SK-N-SH (cell line): ENCODE measurements at regions not wholly inside any gene's neighbourhood (a gene's known extent, or its start where the extent isn't known, plus 50 kb on each side); places are given as distances from the start of the nearest gene placed in this dataset.
A peak's percentile ranks its signal among the peaks of the same experiment; 100 is the strongest.

ENCODE experiments used
- CTCF ChIA-PET: fragments of 300-600, 350-600 bp; formaldehyde crosslinking; extraction: SDS; loops from one replicate; lab custom pipeline; 2021; lab: Yijun Ruan, JAX
- POLR2A ChIA-PET: fragments of 350-600 bp; sonication (Branson Sonifier 250); formaldehyde crosslinking; extraction: SDS; loops from one replicate; lab custom pipeline; 2020; ENCODE audit warnings: antibody characterized with exemption, inconsistent platforms; lab: Yijun Ruan, JAX
- DNase-seq: peaks from one replicate; pipeline ENCODE4 v3.0.0; 2012
- H2AFZ ChIP-seq: fragments of 200-600 bp; sonication (generic); 2 replicates; pipeline ENCODE4 v1.8.1; 2016; ENCODE audit warnings: antibody characterized with exemption, mild to moderate bottlenecking, low read depth
- H3F3A ChIP-seq: fragments of 200-600 bp; sonication (generic); replicated peaks from 2 replicates; pipeline ENCODE3; 2016; ENCODE audit warnings: antibody characterized with exemption, mild to moderate bottlenecking; ENCODE audit not compliant: insufficient read depth
- H3K27ac ChIP-seq, 2 experiments: fragments of 200-500 bp in 1 of 2; fragments of 200-600 bp in 1 of 2; sonication (Bioruptor generic) in 1 of 2; sonication (generic), shearing (Covaris generic) in 1 of 2; 2 replicates each; pipeline versions ENCODE4 v1.5.1 to v1.6.1; 2014 to 2016; ENCODE audit warnings: low read depth in 2 of 2, inconsistent platforms in 1 of 2, low read length in 1 of 2, mild to moderate bottlenecking in 1 of 2, mixed read lengths in 1 of 2
- H3K27me3 ChIP-seq: fragments of 200-600 bp; sonication (generic), shearing (Covaris generic); 2 replicates; pipeline ENCODE4 v1.6.1; 2016; ENCODE audit warnings: mixed run types; ENCODE audit not compliant: insufficient read depth
- H3K36me3 ChIP-seq, 2 experiments: fragments of 200-500 bp in 1 of 2; fragments of 200-600 bp in 1 of 2; sonication (Bioruptor generic) in 1 of 2; sonication (generic) in 1 of 2; replicated peaks in 1 of 2; 2 replicates each; pipeline versions ENCODE3 to v1.5.1; 2014 to 2016; ENCODE audit warnings: low read length in 1 of 2, mild to moderate bottlenecking in 1 of 2; ENCODE audit not compliant: insufficient read depth in 2 of 2, control insufficient read depth in 1 of 2
- H3K4me1 ChIP-seq, 2 experiments: fragments of 200-500 bp in 1 of 2; fragments of 200-600 bp in 1 of 2; sonication (Bioruptor generic) in 1 of 2; sonication (generic), shearing (Covaris generic) in 1 of 2; 2 replicates each; pipeline versions ENCODE4 v1.5.1 to v1.6.1; 2014 to 2016; ENCODE audit warnings: low read depth in 1 of 2, low read length in 1 of 2, mixed run types in 1 of 2; ENCODE audit not compliant: insufficient read depth in 2 of 2, control insufficient read depth in 1 of 2
- H3K4me2 ChIP-seq: fragments of 200-600 bp; sonication (generic), shearing (Covaris generic); 2 replicates; pipeline ENCODE4 v1.6.1; 2017; ENCODE audit warnings: mixed run types
- H3K4me3 ChIP-seq, 2 experiments: fragments of 200-500 bp in 1 of 2; fragments of 200-600 bp in 1 of 2; sonication (Bioruptor generic) in 1 of 2; sonication (generic), shearing (Covaris generic) in 1 of 2; 2 replicates each; pipeline versions ENCODE4 v1.5.1 to v1.8.1; 2014 to 2016; ENCODE audit warnings: low read depth in 2 of 2, inconsistent platforms in 1 of 2, low read length in 1 of 2, mild to moderate bottlenecking in 1 of 2, mixed read lengths in 1 of 2, moderate library complexity in 1 of 2
- H3K79me2 ChIP-seq: fragments of 200-600 bp; sonication (generic); 2 replicates; pipeline ENCODE4 v1.8.1; 2017; ENCODE audit warnings: mild to moderate bottlenecking; ENCODE audit not compliant: insufficient read depth
- H3K9ac ChIP-seq: fragments of 200-600 bp; sonication (generic); 2 replicates; pipeline ENCODE4 v1.6.1; 2017; ENCODE audit warnings: mixed run types
- H3K9me2 ChIP-seq: fragments of 200-600 bp; sonication (generic); 2 replicates; pipeline ENCODE4 v1.6.1; 2017; ENCODE audit warnings: mixed run types
- H3K9me3 ChIP-seq: fragments of 200-600 bp; sonication (generic); 2 replicates; pipeline ENCODE4 v1.6.1; 2017; ENCODE audit warnings: mixed run types, mild to moderate bottlenecking, moderate library complexity
- H4K20me1 ChIP-seq: fragments of 200-600 bp; sonication (generic); 2 replicates; pipeline ENCODE4 v1.6.1; 2017; ENCODE audit warnings: mild to moderate bottlenecking, mixed run types; ENCODE audit not compliant: insufficient read depth
- CHD2 ChIP-seq: fragments of 150-350 bp; IDR thresholded peaks from 2 replicates; pipeline ENCODE4 v1.6.1; 2018; ENCODE audit warnings: low read length; ENCODE audit not compliant: partially characterized antibody
- EZH2phosphoT487 ChIP-seq: fragments of 200-600 bp; sonication (generic); IDR thresholded peaks from 2 replicates; pipeline ENCODE4 v1.6.1; 2017; ENCODE audit warnings: low read depth, mixed run types, mild to moderate bottlenecking, antibody characterized with exemption, moderate library complexity, borderline replicate concordance
- FOSL2 ChIP-seq: IDR thresholded peaks from 2 replicates; pipeline ENCODE4 v1.4.0; 2012; ENCODE audit warnings: low read depth, mild to moderate bottlenecking, moderate library complexity, borderline replicate concordance
- GABPA ChIP-seq: IDR thresholded peaks from 2 replicates; pipeline ENCODE4 v1.4.0; 2012; ENCODE audit warnings: low read depth, mild to moderate bottlenecking
- GATA2 ChIP-seq: sonication (generic); formaldehyde crosslinking; IDR thresholded peaks from 2 replicates; pipeline ENCODE4 v1.5.0; 2020; ENCODE audit warnings: mild to moderate bottlenecking, missing genetic modification reagents
- JUND ChIP-seq: IDR thresholded peaks from 2 replicates; pipeline ENCODE4 v1.4.0; 2012
- RAD21 ChIP-seq: IDR thresholded peaks from 2 replicates; pipeline ENCODE4 v1.6.1; 2012; ENCODE audit warnings: mild to moderate bottlenecking, low read length
- RCOR1 ChIP-seq: fragments of 150-350 bp; IDR thresholded peaks from 2 replicates; pipeline ENCODE4 v1.6.1; 2017; ENCODE audit warnings: antibody characterized with exemption, low read length
- SIN3A ChIP-seq: IDR thresholded peaks from 2 replicates; pipeline ENCODE4 v1.6.1; 2012; ENCODE audit warnings: low read depth, mild to moderate bottlenecking, low read length, moderate library complexity, borderline replicate concordance
- SMC3 ChIP-seq: IDR thresholded peaks from 2 replicates; pipeline ENCODE4 v1.6.1; 2012; ENCODE audit warnings: low read depth, low read length, improper control_type of control experiment
- TAF1 ChIP-seq: IDR thresholded peaks from 2 replicates; pipeline ENCODE4 v1.6.1; 2012; ENCODE audit warnings: low read depth, mild to moderate bottlenecking, low read length, moderate library complexity, borderline replicate concordance
- WGBS: methylation state at CpG from one replicate; pipeline ENCODE4 v1.1.6; 2017; ENCODE audit warnings: low lambda C conversion rate; 5-methylcytosine and 5-hydroxymethylcytosine counted together
- TF ChIP-seq, protein P1 (sequence below): fragments of 150-350 bp; IDR thresholded peaks from 2 replicates; pipeline ENCODE4 v1.6.1; 2016; ENCODE audit warnings: mild to moderate bottlenecking, low read depth, low read length
- TF ChIP-seq, protein P2 (sequence below): IDR thresholded peaks from 2 replicates; pipeline ENCODE4 v1.6.1; 2012; ENCODE audit warnings: mild to moderate bottlenecking, low read depth, low read length, moderate library complexity
- TF ChIP-seq, protein P3 (sequence below): IDR thresholded peaks from 2 replicates; pipeline ENCODE4; 2012

DNA sequence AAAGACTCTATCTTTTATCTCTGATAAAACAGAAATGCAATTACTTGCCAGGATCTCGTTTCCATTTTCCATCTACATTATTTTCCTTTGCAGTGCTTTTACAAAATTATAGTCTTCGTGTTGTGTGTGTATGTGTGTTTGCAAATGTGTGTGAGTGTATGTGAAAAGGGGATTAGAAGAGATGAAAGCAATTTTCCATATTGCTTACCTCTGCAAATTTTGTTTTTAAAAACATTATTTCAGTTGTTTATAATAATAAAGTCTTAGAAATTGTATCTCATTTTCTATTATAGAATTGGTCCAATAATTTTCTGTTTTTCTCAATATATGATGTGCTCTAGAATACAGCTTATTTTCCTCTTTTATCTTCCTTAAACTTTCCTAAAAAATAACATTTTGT is 421.3 kb upstream of the ANKRD30A start:
- Histone ChIP-seq H3K4me2 (no peak overlapping the region), H3K4me1 (no peaks in the 10 kb centered on the region; a peak in 1 of 4 replicates), H3K4me3 (no peak overlapping the region), H3K36me3 (no peaks in the 10 kb centered on the region), H3K27me3 (no peaks in the 10 kb centered on the region), H3K79me2 (no peaks in the 10 kb centered on the region)
- POLR2A ChIA-PET: no interaction called here
- DNase-seq: no peak
- WGBS: 20% methylated on average over 2 of the region's 2 CpGs
- TF ChIP-seq JUND: no peak
- no peak for TF ChIP-seq CHD2
- TF ChIP-seq, protein P1, sequence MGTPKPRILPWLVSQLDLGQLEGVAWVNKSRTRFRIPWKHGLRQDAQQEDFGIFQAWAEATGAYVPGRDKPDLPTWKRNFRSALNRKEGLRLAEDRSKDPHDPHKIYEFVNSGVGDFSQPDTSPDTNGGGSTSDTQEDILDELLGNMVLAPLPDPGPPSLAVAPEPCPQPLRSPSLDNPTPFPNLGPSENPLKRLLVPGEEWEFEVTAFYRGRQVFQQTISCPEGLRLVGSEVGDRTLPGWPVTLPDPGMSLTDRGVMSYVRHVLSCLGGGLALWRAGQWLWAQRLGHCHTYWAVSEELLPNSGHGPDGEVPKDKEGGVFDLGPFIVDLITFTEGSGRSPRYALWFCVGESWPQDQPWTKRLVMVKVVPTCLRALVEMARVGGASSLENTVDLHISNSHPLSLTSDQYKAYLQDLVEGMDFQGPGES: no peak
- no peak for TF ChIP-seq EZH2phosphoT487
- TF ChIP-seq TAF1: no peak
- TF ChIP-seq GABPA: no peak
- TF ChIP-seq, all 33 proteins: peak for 0
- H3K9me3 ChIP-seq: peaks cover 11% of the 10 kb centered on the region; the same call in 1 of the 2 replicates
- H3K9ac ChIP-seq: no peak overlapping the region
- no peak overlapping the region for H3K27ac ChIP-seq
- H4K20me1 ChIP-seq: no peaks in the 10 kb centered on the region
- 0 out of 2 replicates have a peak overlapping the region, but pooled peaks have one; percentile 32 for H2AFZ ChIP-seq
- H3K9me2 ChIP-seq: no peaks in the 10 kb centered on the region
- no peaks in the 10 kb centered on the region for H3F3A ChIP-seq
- CTCF ChIA-PET: no interaction called here

DNA sequence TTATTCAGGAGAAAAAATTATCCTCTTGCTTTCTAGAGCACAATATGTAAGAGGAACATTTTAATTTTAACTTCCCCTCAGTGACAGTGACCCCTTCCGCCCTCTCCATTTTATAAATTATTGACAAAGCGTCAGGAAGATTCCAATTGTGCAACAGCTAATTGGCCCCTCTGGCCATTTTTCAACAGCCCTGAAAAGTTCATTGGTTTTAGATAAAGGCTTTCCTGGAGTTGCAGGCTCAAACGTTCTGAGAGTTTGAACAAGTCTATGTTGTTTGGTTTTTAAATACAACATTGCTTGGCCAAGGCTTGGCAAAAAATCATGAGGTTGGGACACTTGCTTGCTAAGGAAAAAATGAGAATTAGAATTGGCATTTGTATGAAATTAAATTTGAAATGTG is 422.2 kb upstream of the ANKRD30A start:
- no peaks in the 10 kb centered on the region; a peak in 1 of 4 replicates for H3K4me1 ChIP-seq
- no peak overlapping the region for H2AFZ ChIP-seq
- ChIA-PET CTCF (no interaction called here), POLR2A (no interaction called here)
- 78% methylated on average over 3 of the region's 3 CpGs for WGBS
- no peaks in the 10 kb centered on the region for H3K36me3 ChIP-seq
- H3K4me3 ChIP-seq: no peak overlapping the region
- H3F3A ChIP-seq: no peaks in the 10 kb centered on the region
- H3K9ac ChIP-seq: no peak overlapping the region
- no peak for DNase-seq
- H3K4me2 ChIP-seq: no peak overlapping the region
- H3K27me3 ChIP-seq: no peaks in the 10 kb centered on the region
- H4K20me1 ChIP-seq: no peaks in the 10 kb centered on the region
- no peak for TF ChIP-seq SIN3A
- TF ChIP-seq RAD21: no peak
- TF ChIP-seq GATA2 (CRISPR knock-in tag): no peak
- TF ChIP-seq RCOR1: no peak
- TF ChIP-seq, protein P2, sequence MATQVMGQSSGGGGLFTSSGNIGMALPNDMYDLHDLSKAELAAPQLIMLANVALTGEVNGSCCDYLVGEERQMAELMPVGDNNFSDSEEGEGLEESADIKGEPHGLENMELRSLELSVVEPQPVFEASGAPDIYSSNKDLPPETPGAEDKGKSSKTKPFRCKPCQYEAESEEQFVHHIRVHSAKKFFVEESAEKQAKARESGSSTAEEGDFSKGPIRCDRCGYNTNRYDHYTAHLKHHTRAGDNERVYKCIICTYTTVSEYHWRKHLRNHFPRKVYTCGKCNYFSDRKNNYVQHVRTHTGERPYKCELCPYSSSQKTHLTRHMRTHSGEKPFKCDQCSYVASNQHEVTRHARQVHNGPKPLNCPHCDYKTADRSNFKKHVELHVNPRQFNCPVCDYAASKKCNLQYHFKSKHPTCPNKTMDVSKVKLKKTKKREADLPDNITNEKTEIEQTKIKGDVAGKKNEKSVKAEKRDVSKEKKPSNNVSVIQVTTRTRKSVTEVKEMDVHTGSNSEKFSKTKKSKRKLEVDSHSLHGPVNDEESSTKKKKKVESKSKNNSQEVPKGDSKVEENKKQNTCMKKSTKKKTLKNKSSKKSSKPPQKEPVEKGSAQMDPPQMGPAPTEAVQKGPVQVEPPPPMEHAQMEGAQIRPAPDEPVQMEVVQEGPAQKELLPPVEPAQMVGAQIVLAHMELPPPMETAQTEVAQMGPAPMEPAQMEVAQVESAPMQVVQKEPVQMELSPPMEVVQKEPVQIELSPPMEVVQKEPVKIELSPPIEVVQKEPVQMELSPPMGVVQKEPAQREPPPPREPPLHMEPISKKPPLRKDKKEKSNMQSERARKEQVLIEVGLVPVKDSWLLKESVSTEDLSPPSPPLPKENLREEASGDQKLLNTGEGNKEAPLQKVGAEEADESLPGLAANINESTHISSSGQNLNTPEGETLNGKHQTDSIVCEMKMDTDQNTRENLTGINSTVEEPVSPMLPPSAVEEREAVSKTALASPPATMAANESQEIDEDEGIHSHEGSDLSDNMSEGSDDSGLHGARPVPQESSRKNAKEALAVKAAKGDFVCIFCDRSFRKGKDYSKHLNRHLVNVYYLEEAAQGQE: no peak
- no peak for TF ChIP-seq FOSL2
- TF ChIP-seq GABPA: no peak
- TF ChIP-seq SMC3: no peak
- TF ChIP-seq, protein P3, sequence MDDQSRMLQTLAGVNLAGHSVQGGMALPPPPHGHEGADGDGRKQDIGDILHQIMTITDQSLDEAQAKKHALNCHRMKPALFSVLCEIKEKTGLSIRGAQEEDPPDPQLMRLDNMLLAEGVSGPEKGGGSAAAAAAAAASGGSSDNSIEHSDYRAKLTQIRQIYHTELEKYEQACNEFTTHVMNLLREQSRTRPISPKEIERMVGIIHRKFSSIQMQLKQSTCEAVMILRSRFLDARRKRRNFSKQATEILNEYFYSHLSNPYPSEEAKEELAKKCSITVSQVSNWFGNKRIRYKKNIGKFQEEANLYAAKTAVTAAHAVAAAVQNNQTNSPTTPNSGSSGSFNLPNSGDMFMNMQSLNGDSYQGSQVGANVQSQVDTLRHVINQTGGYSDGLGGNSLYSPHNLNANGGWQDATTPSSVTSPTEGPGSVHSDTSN: no peak
- H3K9me3 ChIP-seq: peaks cover 11% of the 10 kb centered on the region; the same call in 1 of the 2 replicates
- H3K27ac ChIP-seq: no peak overlapping the region
- no peaks in the 10 kb centered on the region for H3K9me2 ChIP-seq
- no peaks in the 10 kb centered on the region for H3K79me2 ChIP-seq
